NCI-H226 (cell line): ENCODE measurements at regions not wholly inside any gene's neighbourhood (a gene's known extent, or its start where the extent isn't known, plus 50 kb on each side); places are given as distances from the start of the nearest gene placed in this dataset.
A peak's percentile ranks its signal among the peaks of the same experiment; 100 is the strongest.
"Not testable (repeated sequence)": the region's sequence is repeated elsewhere in the genome, so short reads cannot be mapped to it uniquely, and the experiment has no call there.

ENCODE experiments used
- DNase-seq: peaks from one replicate; pipeline ENCODE4 v3.0.0-alpha.2; 2015

GRCh38 chr10:114708084-114708483 lies 50.0 kb upstream of the ABLIM1 start:
- no peak for DNase-seq

GRCh38 chr10:114708717-114709335 lies 50.8 kb upstream of the ABLIM1 start:
- peak; percentile 67 for DNase-seq

- peak; percentile 46 for DNase-seq
These were observed 51.9 kb upstream of the ABLIM1 start for GRCh38 chr10:114709984-114710383.

- DNase-seq: no peak
These were observed 53.2 kb upstream of the ABLIM1 start for GRCh38 chr10:114711176-114711868.

- no peak for DNase-seq
These were observed 53.8 kb upstream of the ABLIM1 start for GRCh38 chr10:114711869-114712250.

GRCh38 chr10:114713525-114714090 lies 55.5 kb upstream of the ABLIM1 start:
- no peak for DNase-seq

GRCh38 chr10:114714281-114714741 lies 56.2 kb upstream of the ABLIM1 start:
- peak; percentile 62 for DNase-seq

GRCh38 chr10:114715171-114715670 lies 57.1 kb upstream of the ABLIM1 start:
- peak; percentile 20 for DNase-seq

- peak; percentile 38 for DNase-seq
These were observed 58.8 kb upstream of the ABLIM1 start for GRCh38 chr10:114716811-114717404.

- DNase-seq: not testable (repeated sequence)
These were observed 59.8 kb upstream of the ABLIM1 start for GRCh38 chr10:114717881-114718280.

GRCh38 chr10:114718374-114718773 lies 60.3 kb upstream of the ABLIM1 start:
- DNase-seq: no peak

- no peak for DNase-seq
These were observed 61.2 kb upstream of the ABLIM1 start for GRCh38 chr10:114719311-114719710.

- DNase-seq: not testable (repeated sequence)
These were observed 61.9 kb upstream of the ABLIM1 start for GRCh38 chr10:114720023-114720422.

- no peak for DNase-seq
These were observed 62.7 kb upstream of the ABLIM1 start for GRCh38 chr10:114720685-114721278.

- not testable (repeated sequence) for DNase-seq
These were observed 64.1 kb upstream of the ABLIM1 start for GRCh38 chr10:114722136-114722535.

- no peak for DNase-seq
These were observed 65.3 kb upstream of the ABLIM1 start for GRCh38 chr10:114723361-114723760.

GRCh38 chr10:114723991-114724715 lies 66.1 kb upstream of the ABLIM1 start:
- peak; percentile 32 for DNase-seq

- DNase-seq: no peak
These were observed 66.6 kb upstream of the ABLIM1 start for GRCh38 chr10:114724716-114725106.

- no peak for DNase-seq
These were observed 68.8 kb upstream of the ABLIM1 start for GRCh38 chr10:114726820-114727271.

- DNase-seq: no peak
These were observed 70.2 kb upstream of the ABLIM1 start for GRCh38 chr10:114728325-114728724.

- no peak for DNase-seq
These were observed 71.1 kb upstream of the ABLIM1 start for GRCh38 chr10:114729103-114729659.

GRCh38 chr10:114730291-114730690 lies 72.2 kb upstream of the ABLIM1 start:
- DNase-seq: no peak
